ENCODE measurements at regions not wholly inside any gene's neighbourhood (a gene's known extent, or its start where the extent isn't known, plus 50 kb on each side); places are given as distances from the start of the nearest gene placed in this dataset.

DNA sequence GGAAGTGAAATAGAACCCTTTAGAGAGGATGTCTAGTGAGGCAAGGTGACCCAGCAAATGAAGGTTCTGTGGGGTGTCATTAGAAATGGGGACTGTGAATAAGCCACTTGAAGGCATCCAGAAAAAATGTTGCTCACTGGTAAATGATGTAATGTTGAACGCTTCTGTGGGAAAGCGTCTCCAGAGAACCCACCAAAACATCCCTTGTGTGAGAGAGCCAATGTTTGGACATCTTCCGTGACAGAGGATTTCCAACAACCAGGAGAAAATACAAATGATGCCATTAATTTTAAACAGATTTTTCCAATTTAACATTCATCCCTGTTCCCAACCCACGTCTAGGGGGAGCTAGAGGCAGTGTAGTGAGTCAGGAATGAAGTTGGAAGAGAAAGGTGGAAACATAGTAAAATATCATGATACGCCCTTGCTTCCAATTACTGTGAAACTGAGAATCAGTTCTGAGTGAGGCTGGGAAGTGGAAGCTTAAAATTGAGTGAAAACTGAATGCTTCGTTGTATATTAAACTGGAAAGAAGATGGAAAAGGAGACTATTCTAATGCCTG lies 584.2 kb downstream of the CD109 start:
- Mint-ChIP-seq H3K9me3 (ENCODE audit: unreplicated experiment) (no peaks in the 10 kb centered on the region), H3K4me3 (ENCODE audit: unreplicated experiment) (no peak overlapping the region), H3K27ac (ENCODE audit: unreplicated experiment) (no peak overlapping the region), H3K27me3 (ENCODE audit: unreplicated experiment) (no peaks in the 10 kb centered on the region), H3K36me3 (ENCODE audit: unreplicated experiment) (peaks cover 2% of the 10 kb centered on the region), H3K4me1 (ENCODE audit: unreplicated experiment) (peaks cover 19% of the 10 kb centered on the region)
- TF ChIP-seq, protein P1, sequence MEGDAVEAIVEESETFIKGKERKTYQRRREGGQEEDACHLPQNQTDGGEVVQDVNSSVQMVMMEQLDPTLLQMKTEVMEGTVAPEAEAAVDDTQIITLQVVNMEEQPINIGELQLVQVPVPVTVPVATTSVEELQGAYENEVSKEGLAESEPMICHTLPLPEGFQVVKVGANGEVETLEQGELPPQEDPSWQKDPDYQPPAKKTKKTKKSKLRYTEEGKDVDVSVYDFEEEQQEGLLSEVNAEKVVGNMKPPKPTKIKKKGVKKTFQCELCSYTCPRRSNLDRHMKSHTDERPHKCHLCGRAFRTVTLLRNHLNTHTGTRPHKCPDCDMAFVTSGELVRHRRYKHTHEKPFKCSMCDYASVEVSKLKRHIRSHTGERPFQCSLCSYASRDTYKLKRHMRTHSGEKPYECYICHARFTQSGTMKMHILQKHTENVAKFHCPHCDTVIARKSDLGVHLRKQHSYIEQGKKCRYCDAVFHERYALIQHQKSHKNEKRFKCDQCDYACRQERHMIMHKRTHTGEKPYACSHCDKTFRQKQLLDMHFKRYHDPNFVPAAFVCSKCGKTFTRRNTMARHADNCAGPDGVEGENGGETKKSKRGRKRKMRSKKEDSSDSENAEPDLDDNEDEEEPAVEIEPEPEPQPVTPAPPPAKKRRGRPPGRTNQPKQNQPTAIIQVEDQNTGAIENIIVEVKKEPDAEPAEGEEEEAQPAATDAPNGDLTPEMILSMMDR (IDR thresholded peaks at IDR 0.05): no peak
- DNase-seq (ENCODE audit: extremely low spot score, unreplicated experiment): no peak

DNA sequence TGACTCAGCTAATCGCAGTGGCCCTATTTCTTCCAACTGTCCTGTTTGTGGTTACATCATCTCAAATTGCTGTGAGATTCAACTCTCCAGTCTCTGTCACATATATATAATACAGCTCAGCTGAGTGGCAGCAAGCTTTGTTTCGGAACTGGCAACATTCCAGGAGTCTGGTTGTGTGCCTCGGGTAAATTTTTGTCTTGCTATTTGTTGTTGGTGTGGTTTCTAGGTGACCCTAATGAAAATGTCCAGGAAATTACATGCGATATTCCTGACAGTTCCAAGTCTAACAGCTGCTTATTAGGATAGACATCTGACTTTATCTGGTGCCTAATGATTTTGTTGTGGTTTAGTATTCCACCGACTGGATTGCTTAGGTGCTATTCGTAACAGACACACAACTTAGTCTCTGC lies 581.8 kb downstream of the CD109 start:
- H3K27me3 Mint-ChIP-seq (ENCODE audit: unreplicated experiment): no peaks in the 10 kb centered on the region
- DNase-seq (ENCODE audit: extremely low spot score, unreplicated experiment): peak; percentile 86
- H3K36me3 Mint-ChIP-seq (ENCODE audit: unreplicated experiment): peaks cover 2% of the 10 kb centered on the region
- TF ChIP-seq, protein P1 (IDR thresholded peaks at IDR 0.05): no peak
- no peaks in the 10 kb centered on the region for H3K9me3 Mint-ChIP-seq (ENCODE audit: unreplicated experiment)
- H3K27ac Mint-ChIP-seq (ENCODE audit: unreplicated experiment): peak overlapping the region; percentile 66
- peaks cover 17% of the 10 kb centered on the region for H3K4me1 Mint-ChIP-seq (ENCODE audit: unreplicated experiment)
- no peak overlapping the region for H3K4me3 Mint-ChIP-seq (ENCODE audit: unreplicated experiment)

DNA sequence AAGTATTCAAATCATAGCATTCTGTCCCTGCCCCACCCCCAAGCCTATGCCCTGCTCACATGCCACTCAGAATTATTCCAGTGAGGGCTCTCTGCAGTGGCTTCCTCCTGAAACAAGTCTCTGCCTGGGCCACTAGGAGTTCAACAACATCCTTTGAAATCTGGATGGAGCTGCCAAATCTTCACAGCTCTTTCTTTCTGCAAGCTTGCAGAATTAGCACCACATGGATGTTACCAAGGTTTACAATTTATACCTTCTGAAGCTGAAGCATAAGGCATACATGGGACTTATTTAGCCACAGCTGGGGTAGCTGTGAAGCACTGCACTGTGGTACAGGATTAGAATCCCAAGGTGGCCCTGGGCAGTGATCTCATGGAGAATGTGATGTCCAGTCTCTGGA lies 577.5 kb downstream of the CD109 start:
- Mint-ChIP-seq H3K9me3 (ENCODE audit: unreplicated experiment) (no peaks in the 10 kb centered on the region), H3K4me3 (ENCODE audit: unreplicated experiment) (no peak overlapping the region), H3K4me1 (ENCODE audit: unreplicated experiment) (peaks cover 16% of the 10 kb centered on the region), H3K27ac (ENCODE audit: unreplicated experiment) (no peak overlapping the region), H3K36me3 (ENCODE audit: unreplicated experiment) (no peaks in the 10 kb centered on the region), H3K27me3 (ENCODE audit: unreplicated experiment) (peaks cover 21% of the 10 kb centered on the region)
- no peak for DNase-seq (ENCODE audit: extremely low spot score, unreplicated experiment)
- TF ChIP-seq, protein P1 (IDR thresholded peaks at IDR 0.05): no peak

DNA sequence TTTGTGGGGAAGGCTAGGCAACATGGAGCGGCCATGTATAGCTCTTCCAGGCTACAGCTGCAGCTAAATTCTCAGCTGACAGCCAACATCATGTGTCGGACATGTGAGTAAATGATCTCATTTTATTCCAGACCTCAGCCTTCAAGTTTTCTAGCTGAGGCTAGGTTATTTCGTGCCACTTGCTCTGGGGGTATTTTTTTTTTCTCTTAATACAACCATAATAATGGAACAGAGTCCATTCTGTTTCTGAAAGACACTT lies 573.5 kb downstream of the CD109 start:
- Mint-ChIP-seq H3K27ac (ENCODE audit: unreplicated experiment) (no peak overlapping the region), H3K4me3 (ENCODE audit: unreplicated experiment) (no peak overlapping the region), H3K27me3 (ENCODE audit: unreplicated experiment) (peaks cover 29% of the 10 kb centered on the region), H3K4me1 (ENCODE audit: unreplicated experiment) (no peaks in the 10 kb centered on the region), H3K9me3 (ENCODE audit: unreplicated experiment) (no peaks in the 10 kb centered on the region), H3K36me3 (ENCODE audit: unreplicated experiment) (no peaks in the 10 kb centered on the region)
- DNase-seq (ENCODE audit: extremely low spot score, unreplicated experiment): no peak
- TF ChIP-seq, protein P1 (IDR thresholded peaks at IDR 0.05): no peak

DNA sequence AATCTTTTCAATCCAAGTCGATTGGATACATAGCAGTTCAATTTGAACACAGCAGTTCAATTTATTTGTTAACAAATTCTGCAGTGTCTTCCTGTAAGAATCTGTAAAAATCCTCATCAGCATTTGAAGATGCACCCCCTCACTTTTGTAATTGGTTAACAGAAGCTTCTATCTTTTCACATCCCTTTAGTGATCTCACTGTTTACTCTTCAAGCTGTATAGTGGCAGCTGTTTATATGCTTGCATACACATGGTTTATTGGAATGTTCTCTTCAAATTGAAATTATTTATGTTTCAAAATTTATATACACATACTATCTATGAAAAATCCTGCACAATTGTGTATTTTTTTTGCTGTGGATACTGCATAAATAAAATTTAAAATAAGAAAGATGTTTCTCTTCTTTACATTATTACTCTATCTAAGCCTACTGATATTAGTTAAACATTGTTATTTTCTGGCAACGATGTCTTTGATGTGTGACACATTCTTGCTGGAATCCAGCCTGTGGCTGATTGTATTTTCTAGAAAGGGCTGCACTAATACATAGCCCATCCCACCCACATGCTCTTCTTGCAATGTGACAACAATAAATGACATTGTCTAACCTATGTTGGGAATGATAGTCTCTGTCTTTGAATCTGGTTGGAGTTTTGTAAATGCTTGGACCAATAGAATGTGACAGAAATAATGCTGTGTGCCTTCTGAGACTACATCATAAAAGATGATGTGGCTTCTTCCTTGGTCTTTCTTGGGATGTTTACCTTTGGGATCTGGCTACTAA lies 573.0 kb downstream of the CD109 start:
- H3K9me3 Mint-ChIP-seq (ENCODE audit: unreplicated experiment): no peaks in the 10 kb centered on the region
- H3K36me3 Mint-ChIP-seq (ENCODE audit: unreplicated experiment): no peaks in the 10 kb centered on the region
- TF ChIP-seq, protein P1 (IDR thresholded peaks at IDR 0.05): no peak
- no peak overlapping the region for H3K4me3 Mint-ChIP-seq (ENCODE audit: unreplicated experiment)
- peaks cover 29% of the 10 kb centered on the region for H3K27me3 Mint-ChIP-seq (ENCODE audit: unreplicated experiment)
- H3K4me1 Mint-ChIP-seq (ENCODE audit: unreplicated experiment): no peaks in the 10 kb centered on the region
- DNase-seq (ENCODE audit: extremely low spot score, unreplicated experiment): no peak
- no peak overlapping the region for H3K27ac Mint-ChIP-seq (ENCODE audit: unreplicated experiment)
